Trophoblast cell (in vitro differentiated cells and primary cell): ENCODE measurements at regions not wholly inside any gene's neighbourhood (a gene's known extent, or its start where the extent isn't known, plus 50 kb on each side); places are given as distances from the start of the nearest gene placed in this dataset.
A peak's percentile ranks its signal among the peaks of the same experiment; 100 is the strongest.

ENCODE experiments used
- DNase-seq, 2 donors: peaks; one replicate each; pipeline ENCODE4 v3.0.0-alpha.2; 2016
- H2AFZ ChIP-seq: 2 replicates; pipeline ENCODE4 v1.6.1; 2013; ENCODE audit warnings: low read length, moderate library complexity, mild to moderate bottlenecking; ENCODE audit not compliant: insufficient read depth, poor library complexity
- H2AK5ac ChIP-seq: 2 replicates; pipeline ENCODE4 v1.6.1; 2013; ENCODE audit warnings: mild to moderate bottlenecking, low read length
- H2BK120ac ChIP-seq: 2 replicates; pipeline ENCODE4 v1.6.1; 2013; ENCODE audit warnings: low read length, mild to moderate bottlenecking, moderate library complexity; ENCODE audit not compliant: insufficient read depth, poor library complexity
- H2BK12ac ChIP-seq: 2 replicates; pipeline ENCODE4 v1.6.1; 2013; ENCODE audit warnings: mild to moderate bottlenecking, low read length, moderate library complexity
- H2BK5ac ChIP-seq: 2 replicates; pipeline ENCODE4 v1.6.1; 2013; ENCODE audit warnings: low read length, low read depth, moderate library complexity, mild to moderate bottlenecking; ENCODE audit not compliant: poor library complexity
- H3K14ac ChIP-seq: 2 replicates; pipeline ENCODE4 v1.6.1; 2013; ENCODE audit warnings: mild to moderate bottlenecking, low read length
- H3K18ac ChIP-seq: 2 replicates; pipeline ENCODE4 v1.6.1; 2013; ENCODE audit warnings: mild to moderate bottlenecking, low read length
- H3K23ac ChIP-seq: 2 replicates; pipeline ENCODE4 v1.6.1; 2013; ENCODE audit warnings: low read length
- H3K27ac ChIP-seq: 2 replicates; pipeline ENCODE4 v1.5.1; 2013; ENCODE audit warnings: low read depth, mild to moderate bottlenecking, inconsistent platforms, low read length, moderate library complexity
- H3K27me3 ChIP-seq: 2 replicates; pipeline ENCODE4 v1.6.1; 2013; ENCODE audit warnings: inconsistent platforms, mild to moderate bottlenecking, low read length, moderate library complexity; ENCODE audit not compliant: insufficient read depth
- H3K36me3 ChIP-seq, 2 experiments: 1 replicate in 1 of 2; 2 replicates in 1 of 2; pipeline ENCODE4 v1.6.1; 2013; ENCODE audit warnings: low read length in 2 of 2, mild to moderate bottlenecking in 2 of 2, moderate library complexity in 1 of 2; ENCODE audit not compliant: insufficient read depth in 2 of 2, control insufficient read depth in 1 of 2
- H3K4ac ChIP-seq: 2 replicates; pipeline ENCODE4 v1.6.1; 2013; ENCODE audit warnings: low read depth, mild to moderate bottlenecking, low read length, moderate library complexity
- H3K4me1 ChIP-seq, 2 experiments: 1 replicate in 1 of 2; 2 replicates in 1 of 2; pipeline ENCODE4 v1.6.1; 2013; ENCODE audit warnings: low read length in 2 of 2, mild to moderate bottlenecking in 2 of 2, moderate library complexity in 1 of 2; ENCODE audit not compliant: insufficient read depth in 2 of 2, control insufficient read depth in 1 of 2
- H3K4me2 ChIP-seq: 2 replicates; pipeline ENCODE4 v1.6.1; 2013; ENCODE audit warnings: inconsistent platforms, mild to moderate bottlenecking, low read length, moderate library complexity
- H3K4me3 ChIP-seq: 2 replicates; pipeline ENCODE4 v1.5.1; 2013; ENCODE audit warnings: mild to moderate bottlenecking, low read depth, low read length, inconsistent platforms
- H3K79me1 ChIP-seq: one replicate; pipeline ENCODE4 v1.6.1; 2013; ENCODE audit warnings: low read length
- H3K79me2 ChIP-seq: 2 replicates; pipeline ENCODE4 v1.6.1; 2013; ENCODE audit warnings: low read length, mild to moderate bottlenecking; ENCODE audit not compliant: control insufficient read depth, insufficient read depth, poor library complexity
- H3K9ac ChIP-seq: 2 replicates; pipeline ENCODE4 v1.6.1; 2013; ENCODE audit warnings: mild to moderate bottlenecking, low read length
- H3K9me3 ChIP-seq: 2 replicates; pipeline ENCODE4 v1.6.1; 2013; ENCODE audit warnings: low read depth, mild to moderate bottlenecking, control low read depth, inconsistent platforms, low read length; ENCODE audit not compliant: insufficient read depth
- H4K12ac ChIP-seq: 2 replicates; pipeline ENCODE4 v1.6.1; 2013; ENCODE audit warnings: low read depth, mild to moderate bottlenecking, low read length, moderate library complexity
- H4K8ac ChIP-seq: 2 replicates; pipeline ENCODE4 v1.6.1; 2013; ENCODE audit warnings: low read depth, mild to moderate bottlenecking, low read length, moderate library complexity
- H4K91ac ChIP-seq: one replicate; pipeline ENCODE4 v1.6.1; 2013; ENCODE audit warnings: low read depth, mild to moderate bottlenecking, low read length, moderate library complexity
- WGBS: extraction: QIAGEN DNeasy Blood & Tissue Kit; methylation state at CpG from one replicate; pipeline ENCODE4 v1.1.7; 2013; ENCODE audit warnings: missing lambda C conversion rate; ENCODE audit not compliant: insufficient read length, insufficient coverage; ENCODE audit errors: extremely low coverage; 5-methylcytosine and 5-hydroxymethylcytosine counted together

GRCh38 chr12:104889735-104890134, 68.4 kb downstream of the SLC41A2 start:
- DNase-seq = no peak
- H3K9me3 ChIP-seq = no peaks in the 10 kb centered on the region
- H3K36me3 ChIP-seq = no peaks in the 10 kb centered on the region
- WGBS = no CpG with 5 or more reads among the region's 1 CpG
- no peak overlapping the region for H3K9ac ChIP-seq
- no peak overlapping the region for H2BK12ac ChIP-seq
- H4K12ac ChIP-seq = no peak overlapping the region
- H3K4ac ChIP-seq = no peak overlapping the region
- H3K4me3 ChIP-seq = no peak overlapping the region
- no peaks in the 10 kb centered on the region for H3K79me2 ChIP-seq
- H2BK120ac ChIP-seq = no peak overlapping the region
- H2AK5ac ChIP-seq = no peak overlapping the region
- no peaks in the 10 kb centered on the region for H3K4me1 ChIP-seq
- no peak overlapping the region for H3K23ac ChIP-seq
- no peak overlapping the region for H4K91ac ChIP-seq
- no peak overlapping the region for H2BK5ac ChIP-seq
- no peak overlapping the region for H2AFZ ChIP-seq
- H4K8ac ChIP-seq = no peak overlapping the region
- no peak overlapping the region for H3K18ac ChIP-seq
- no peak overlapping the region for H3K14ac ChIP-seq
- no peak overlapping the region for H3K4me2 ChIP-seq
- no peak overlapping the region for H3K27ac ChIP-seq
- no peaks in the 10 kb centered on the region for H3K79me1 ChIP-seq
- no peaks in the 10 kb centered on the region for H3K27me3 ChIP-seq

GRCh38 chr12:104888892-104889291, 69.2 kb downstream of the SLC41A2 start:
- H3K79me1 ChIP-seq = no peaks in the 10 kb centered on the region
- no peak overlapping the region for H3K23ac ChIP-seq
- peaks cover 4% of the 10 kb centered on the region for H3K9me3 ChIP-seq
- no peak overlapping the region for H2AFZ ChIP-seq
- no peak overlapping the region for H2BK12ac ChIP-seq
- no peaks in the 10 kb centered on the region for H3K79me2 ChIP-seq
- no peak overlapping the region for H2AK5ac ChIP-seq
- no peak overlapping the region for H2BK120ac ChIP-seq
- H2BK5ac ChIP-seq = no peak overlapping the region
- H3K4me2 ChIP-seq = no peak overlapping the region
- H3K4me3 ChIP-seq = no peak overlapping the region
- H4K12ac ChIP-seq = no peak overlapping the region
- no peak overlapping the region for H3K18ac ChIP-seq
- no peak overlapping the region for H4K91ac ChIP-seq
- no peak overlapping the region for H3K27ac ChIP-seq
- no peak overlapping the region for H3K4ac ChIP-seq
- H3K9ac ChIP-seq = no peak overlapping the region
- H3K36me3 ChIP-seq = no peaks in the 10 kb centered on the region
- no peaks in the 10 kb centered on the region for H3K27me3 ChIP-seq
- no peak overlapping the region for H4K8ac ChIP-seq
- no peak for DNase-seq
- no peaks in the 10 kb centered on the region for H3K4me1 ChIP-seq
- no peak overlapping the region for H3K14ac ChIP-seq

DNA sequence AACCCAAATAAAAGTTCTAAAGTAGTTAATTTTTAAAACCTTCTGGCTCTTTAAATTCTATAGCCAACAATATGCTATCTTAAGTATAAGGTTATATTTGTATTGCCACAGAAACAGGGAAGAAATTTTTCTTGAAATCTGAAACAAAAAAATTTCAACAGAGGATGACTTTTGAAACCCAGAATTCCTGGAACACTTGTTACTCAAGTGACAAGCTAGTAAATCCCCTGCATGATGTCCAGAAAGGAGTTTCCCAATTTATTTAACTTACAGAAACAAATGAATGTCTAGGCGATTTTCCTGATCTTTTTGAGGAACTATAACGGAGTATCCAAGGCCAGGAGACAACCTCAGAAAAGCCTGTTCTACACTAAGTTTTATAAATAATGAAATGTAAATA, 69.6 kb downstream of the SLC41A2 start:
- H2AFZ ChIP-seq = no peak overlapping the region
- H2AK5ac ChIP-seq = no peak overlapping the region
- H3K9ac ChIP-seq = no peak overlapping the region
- H3K79me2 ChIP-seq = no peaks in the 10 kb centered on the region
- H3K23ac ChIP-seq = no peak overlapping the region
- H4K91ac ChIP-seq = no peak overlapping the region
- H2BK12ac ChIP-seq = no peak overlapping the region
- H3K18ac ChIP-seq = no peak overlapping the region
- no peaks in the 10 kb centered on the region for H3K4me1 ChIP-seq
- H3K9me3 ChIP-seq = peaks cover 4% of the 10 kb centered on the region
- no peak overlapping the region for H3K4ac ChIP-seq
- peak in 1 of 2 donors; percentile 52 for DNase-seq
- no peak overlapping the region for H3K27ac ChIP-seq
- H3K79me1 ChIP-seq = no peaks in the 10 kb centered on the region
- no peak overlapping the region for H4K12ac ChIP-seq
- no peak overlapping the region for H2BK120ac ChIP-seq
- H3K4me3 ChIP-seq = no peak overlapping the region
- H3K14ac ChIP-seq = no peak overlapping the region
- WGBS = no CpG with 5 or more reads among the region's 2 CpGs
- no peaks in the 10 kb centered on the region for H3K36me3 ChIP-seq
- H3K27me3 ChIP-seq = no peaks in the 10 kb centered on the region
- no peak overlapping the region for H2BK5ac ChIP-seq
- no peak overlapping the region for H3K4me2 ChIP-seq
- H4K8ac ChIP-seq = no peak overlapping the region

- no peaks in the 10 kb centered on the region for H3K79me1 ChIP-seq
- no peak overlapping the region for H2BK5ac ChIP-seq
- H3K9me3 ChIP-seq = peaks cover 4% of the 10 kb centered on the region
- H3K4ac ChIP-seq = no peak overlapping the region
- no peak overlapping the region for H2AK5ac ChIP-seq
- no peak overlapping the region for H3K4me3 ChIP-seq
- no peak overlapping the region for H2BK12ac ChIP-seq
- H3K14ac ChIP-seq = no peak overlapping the region
- no peaks in the 10 kb centered on the region for H3K27me3 ChIP-seq
- no peaks in the 10 kb centered on the region for H3K36me3 ChIP-seq
- no peak overlapping the region for H2BK120ac ChIP-seq
- no peak overlapping the region for H3K27ac ChIP-seq
- H3K4me1 ChIP-seq = no peaks in the 10 kb centered on the region
- H4K8ac ChIP-seq = no peak overlapping the region
- no peak overlapping the region for H3K23ac ChIP-seq
- no peak overlapping the region for H4K91ac ChIP-seq
- no peak overlapping the region for H3K18ac ChIP-seq
- no peak overlapping the region for H2AFZ ChIP-seq
- H3K79me2 ChIP-seq = no peaks in the 10 kb centered on the region
- DNase-seq = no peak
- WGBS = no CpG with 5 or more reads among the region's 2 CpGs
- no peak overlapping the region for H4K12ac ChIP-seq
- H3K4me2 ChIP-seq = no peak overlapping the region
- H3K9ac ChIP-seq = no peak overlapping the region
Observed at GRCh38 chr12:104887452-104887851, 70.6 kb downstream of the SLC41A2 start.
